DND-41 (cell line): ENCODE measurements at regions not wholly inside any gene's neighbourhood (a gene's known extent, or its start where the extent isn't known, plus 50 kb on each side); places are given as distances from the start of the nearest gene placed in this dataset.

Source experiments
- ATAC-seq: fragments of 200-7000 bp; cut with Tn5 transposase; 3 replicates; pipeline ENCODE4 v1.9.1; 2021; ENCODE audit warnings: low read depth; ENCODE audit not compliant: insufficient read depth
- DNase-seq: peaks from one replicate; pipeline ENCODE4 v3.0.0-alpha.2; 2020
- H2AFZ ChIP-seq: 2 replicates; pipeline ENCODE4 v1.6.0; 2012; ENCODE audit warnings: low read depth, low read length
- H3K27ac ChIP-seq: 2 replicates; pipeline ENCODE4 v1.5.1; 2012; ENCODE audit warnings: low read length, inconsistent platforms
- H3K27me3 ChIP-seq: fragments of 200-600 bp; sonication (generic); 2 replicates; pipeline ENCODE4 v1.6.0; 2012; ENCODE audit warnings: low read length, mild to moderate bottlenecking, inconsistent platforms; ENCODE audit not compliant: insufficient read depth, poor library complexity
- H3K36me3 ChIP-seq: 2 replicates; pipeline ENCODE4 v1.5.1; 2012; ENCODE audit warnings: low read length, inconsistent platforms; ENCODE audit not compliant: insufficient read depth
- H3K4me1 ChIP-seq: 2 replicates; pipeline ENCODE4 v1.5.1; 2012; ENCODE audit warnings: mild to moderate bottlenecking, low read length; ENCODE audit not compliant: insufficient read depth
- H3K4me2 ChIP-seq: 2 replicates; pipeline ENCODE4 v1.6.0; 2012; ENCODE audit warnings: mild to moderate bottlenecking, moderate library complexity, low read length, inconsistent platforms; ENCODE audit not compliant: insufficient read depth
- H3K4me3 ChIP-seq, 2 experiments: fragments of 200-600 bp in 1 of 2; shearing (Covaris generic) in 1 of 2; 2 replicates each; pipeline ENCODE4 v1.5.1; 2012 to 2016; ENCODE audit warnings: inconsistent platforms in 2 of 2, low read length in 2 of 2, mild to moderate bottlenecking in 2 of 2, low read depth in 1 of 2, moderate library complexity in 1 of 2
- H3K79me2 ChIP-seq: 2 replicates; pipeline ENCODE4 v1.6.0; 2012; ENCODE audit warnings: low read length, inconsistent platforms; ENCODE audit not compliant: insufficient read depth
- H3K9ac ChIP-seq: 2 replicates; pipeline ENCODE4 v1.6.0; 2012; ENCODE audit warnings: low read depth, mild to moderate bottlenecking, inconsistent platforms, low read length, moderate library complexity
- H3K9me3 ChIP-seq: 2 replicates; pipeline ENCODE4 v1.5.1; 2012; ENCODE audit warnings: low read length, moderate library complexity, mild to moderate bottlenecking, inconsistent platforms; ENCODE audit not compliant: insufficient read depth, severe bottlenecking
- H4K20me1 ChIP-seq: 2 replicates; pipeline ENCODE4 v1.6.0; 2012; ENCODE audit warnings: low read length; ENCODE audit not compliant: insufficient read depth
- EZH2 ChIP-seq: IDR thresholded peaks from 3 replicates; pipeline ENCODE4 v1.6.1; 2012; ENCODE audit warnings: borderline replicate concordance, low read depth, mild to moderate bottlenecking, moderate library complexity, low read length, inconsistent platforms; ENCODE audit not compliant: severe bottlenecking
- TF ChIP-seq, protein P1 (sequence below): IDR thresholded peaks from 2 replicates; pipeline ENCODE4 v1.5.1; 2012; ENCODE audit warnings: borderline replicate concordance, low read length, moderate library complexity, mild to moderate bottlenecking; ENCODE audit not compliant: poor library complexity, severe bottlenecking; ENCODE audit errors: extremely low read depth

DNA sequence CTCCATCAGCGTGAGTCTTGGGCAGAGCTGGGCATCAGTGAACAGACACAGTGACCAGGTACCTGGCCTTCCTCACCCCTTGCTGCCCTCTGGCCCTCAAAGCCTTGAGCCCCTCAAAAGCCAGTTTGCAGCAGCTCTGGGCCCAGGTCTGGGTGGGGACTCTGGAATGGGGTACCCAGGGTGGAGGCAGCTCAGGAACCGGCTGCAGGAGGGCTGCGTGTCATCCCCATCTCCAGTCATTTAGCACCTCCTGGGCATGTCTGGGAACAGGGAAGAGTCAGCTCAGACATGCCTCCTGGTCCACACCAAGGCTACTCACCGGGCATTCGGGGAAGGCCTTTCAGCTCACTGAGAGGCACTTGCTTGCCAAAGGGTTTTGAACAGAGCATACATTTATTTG, 503.3 kb downstream of the TCERG1L start:
- Histone ChIP-seq H3K4me2 (no peak overlapping the region), H3K4me3 (no peak overlapping the region), H3K36me3 (no peaks in the 10 kb centered on the region), H3K9ac (no peak overlapping the region), H3K27ac (no peak overlapping the region), H3K4me1 (no peaks in the 10 kb centered on the region), H4K20me1 (no peaks in the 10 kb centered on the region), H2AFZ (no peak overlapping the region), H3K79me2 (no peaks in the 10 kb centered on the region), H3K9me3 (no peaks in the 10 kb centered on the region), H3K27me3 (no peaks in the 10 kb centered on the region)
- TF ChIP-seq EZH2 = no peak
- TF ChIP-seq, protein P1, sequence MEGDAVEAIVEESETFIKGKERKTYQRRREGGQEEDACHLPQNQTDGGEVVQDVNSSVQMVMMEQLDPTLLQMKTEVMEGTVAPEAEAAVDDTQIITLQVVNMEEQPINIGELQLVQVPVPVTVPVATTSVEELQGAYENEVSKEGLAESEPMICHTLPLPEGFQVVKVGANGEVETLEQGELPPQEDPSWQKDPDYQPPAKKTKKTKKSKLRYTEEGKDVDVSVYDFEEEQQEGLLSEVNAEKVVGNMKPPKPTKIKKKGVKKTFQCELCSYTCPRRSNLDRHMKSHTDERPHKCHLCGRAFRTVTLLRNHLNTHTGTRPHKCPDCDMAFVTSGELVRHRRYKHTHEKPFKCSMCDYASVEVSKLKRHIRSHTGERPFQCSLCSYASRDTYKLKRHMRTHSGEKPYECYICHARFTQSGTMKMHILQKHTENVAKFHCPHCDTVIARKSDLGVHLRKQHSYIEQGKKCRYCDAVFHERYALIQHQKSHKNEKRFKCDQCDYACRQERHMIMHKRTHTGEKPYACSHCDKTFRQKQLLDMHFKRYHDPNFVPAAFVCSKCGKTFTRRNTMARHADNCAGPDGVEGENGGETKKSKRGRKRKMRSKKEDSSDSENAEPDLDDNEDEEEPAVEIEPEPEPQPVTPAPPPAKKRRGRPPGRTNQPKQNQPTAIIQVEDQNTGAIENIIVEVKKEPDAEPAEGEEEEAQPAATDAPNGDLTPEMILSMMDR = no peak
- ATAC-seq (no peak), DNase-seq (no peak)

DNA sequence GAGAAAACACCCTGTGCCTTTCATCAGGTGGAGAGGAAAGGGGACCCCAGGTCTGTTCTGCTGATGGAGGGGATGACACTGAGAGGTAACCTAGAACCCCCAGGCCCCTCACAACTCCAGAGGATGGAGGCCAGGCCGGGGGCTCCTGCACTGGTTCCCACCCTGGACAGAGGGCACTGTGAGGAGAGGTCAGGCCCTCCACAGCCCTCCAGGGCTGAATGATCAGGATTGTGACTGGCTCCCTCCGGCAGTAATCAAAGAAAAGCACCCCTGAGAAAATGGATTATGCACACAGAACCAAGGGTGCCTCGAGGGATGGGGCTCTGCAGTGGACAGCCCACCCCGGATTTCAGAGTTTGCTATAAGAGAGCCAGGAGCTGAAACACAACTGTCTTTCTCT, 502.8 kb downstream of the TCERG1L start:
- no peak overlapping the region for H2AFZ ChIP-seq
- no peaks in the 10 kb centered on the region for H3K4me1 ChIP-seq
- TF ChIP-seq, protein P1 = no peak
- no peak for TF ChIP-seq EZH2
- no peak overlapping the region for H3K27ac ChIP-seq
- H3K9ac ChIP-seq = no peak overlapping the region
- H3K4me2 ChIP-seq = no peak overlapping the region
- ATAC-seq (no peak), DNase-seq (no peak)
- H4K20me1 ChIP-seq = no peaks in the 10 kb centered on the region
- no peaks in the 10 kb centered on the region for H3K79me2 ChIP-seq
- no peaks in the 10 kb centered on the region for H3K9me3 ChIP-seq
- H3K36me3 ChIP-seq = no peaks in the 10 kb centered on the region
- no peak overlapping the region for H3K4me3 ChIP-seq
- H3K27me3 ChIP-seq = no peaks in the 10 kb centered on the region

GRCh38 chr10:130809181-130809580, 502.3 kb downstream of the TCERG1L start:
- H3K36me3 ChIP-seq = no peaks in the 10 kb centered on the region
- H3K27ac ChIP-seq = no peak overlapping the region
- no peak overlapping the region for H3K4me3 ChIP-seq
- no peak overlapping the region for H3K9ac ChIP-seq
- TF ChIP-seq, protein P1 = no peak
- TF ChIP-seq EZH2 = no peak
- DNase-seq (no peak), ATAC-seq (no peak)
- no peaks in the 10 kb centered on the region for H3K4me1 ChIP-seq
- no peak overlapping the region for H2AFZ ChIP-seq
- no peaks in the 10 kb centered on the region for H3K79me2 ChIP-seq
- H3K9me3 ChIP-seq = no peaks in the 10 kb centered on the region
- no peaks in the 10 kb centered on the region for H4K20me1 ChIP-seq
- no peaks in the 10 kb centered on the region for H3K27me3 ChIP-seq
- no peak overlapping the region for H3K4me2 ChIP-seq

DNA sequence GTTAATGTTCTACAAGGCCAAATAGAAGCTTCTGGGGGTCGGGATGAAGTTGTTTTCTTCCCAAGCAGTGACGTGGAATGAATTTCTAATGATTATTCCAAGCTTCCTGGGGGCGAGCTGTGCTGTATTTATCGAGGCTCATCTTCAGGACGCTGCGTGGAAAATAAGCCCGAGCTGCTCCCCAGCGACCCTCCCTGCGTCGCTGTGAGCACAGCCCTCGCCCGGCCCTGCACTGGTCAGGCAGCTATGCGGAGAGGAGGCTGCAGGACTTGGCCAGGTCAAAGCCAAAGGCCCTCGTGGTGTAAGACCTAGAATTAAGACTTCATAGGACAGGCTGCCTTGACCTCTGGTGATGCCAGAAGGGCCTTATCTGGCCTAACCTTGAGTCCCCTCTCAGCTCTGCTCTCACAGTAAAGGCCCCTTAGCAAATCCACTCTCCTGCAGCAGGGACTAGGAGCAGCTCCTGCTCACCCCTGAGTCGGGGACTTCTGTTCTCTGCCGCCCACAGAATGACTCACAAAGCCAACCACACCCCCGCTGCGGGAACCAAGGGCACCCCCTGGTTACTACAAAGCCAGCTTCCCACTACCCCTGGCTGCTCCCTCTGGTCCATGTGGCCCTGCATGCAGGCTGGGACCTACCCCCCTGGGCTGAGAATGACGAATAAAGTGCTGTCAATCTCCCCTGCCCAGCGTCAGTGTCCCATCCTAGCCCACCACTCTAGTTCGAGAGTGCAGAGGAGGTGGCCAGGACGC, 501.6 kb downstream of the TCERG1L start:
- Histone ChIP-seq H3K9me3 (no peaks in the 10 kb centered on the region), H2AFZ (no peak overlapping the region), H3K4me2 (no peak overlapping the region), H3K4me3 (no peak overlapping the region), H3K79me2 (no peaks in the 10 kb centered on the region), H3K9ac (no peak overlapping the region), H3K27ac (no peak overlapping the region), H3K27me3 (no peaks in the 10 kb centered on the region), H4K20me1 (no peaks in the 10 kb centered on the region), H3K4me1 (no peaks in the 10 kb centered on the region), H3K36me3 (no peaks in the 10 kb centered on the region)
- ATAC-seq (no peak), DNase-seq (no peak)
- no peak for TF ChIP-seq EZH2
- TF ChIP-seq, protein P1 = no peak
